ENCODE measurements at regions not wholly inside any gene's neighbourhood (a gene's known extent, or its start where the extent isn't known, plus 50 kb on each side); places are given as distances from the start of the nearest gene placed in this dataset.

- TF ChIP-seq CTCF (IDR thresholded peaks at IDR 0.05) (no peak), EP300 (IDR thresholded peaks at IDR 0.05) (no peak), POLR2AphosphoS5 (IDR thresholded peaks at IDR 0.05) (no peak)
Observed at GRCh38 chr6:21341910-21342309, 251.6 kb upstream of the SOX4 start.
